ENCODE measurements at regions not wholly inside any gene's neighbourhood (a gene's known extent, or its start where the extent isn't known, plus 50 kb on each side); places are given as distances from the start of the nearest gene placed in this dataset.
"Not testable (repeated sequence)": the region's sequence is repeated elsewhere in the genome, so short reads cannot be mapped to it uniquely, and the experiment has no call there.

DNA sequence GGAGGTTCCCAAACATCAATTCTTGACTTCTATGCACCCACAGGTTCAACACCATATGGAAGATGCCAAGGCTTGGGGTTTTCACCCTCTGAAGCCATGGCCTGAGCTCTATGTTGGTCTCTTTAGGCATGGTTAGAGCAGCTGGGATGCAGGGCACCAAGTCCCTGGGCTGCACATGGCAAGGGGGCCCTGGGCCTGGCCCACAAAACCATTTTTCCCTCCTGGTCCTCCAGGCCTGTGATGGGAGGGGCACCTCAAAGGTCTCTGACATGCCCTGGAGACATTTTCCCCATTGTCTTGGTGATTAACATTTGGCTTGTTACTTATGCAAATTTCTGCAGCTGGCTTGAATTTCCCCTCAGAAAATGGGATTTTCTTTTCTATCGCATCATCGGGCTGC is 480.5 kb upstream of the IRAK1BP1 start:
- TF ChIP-seq, protein P1, sequence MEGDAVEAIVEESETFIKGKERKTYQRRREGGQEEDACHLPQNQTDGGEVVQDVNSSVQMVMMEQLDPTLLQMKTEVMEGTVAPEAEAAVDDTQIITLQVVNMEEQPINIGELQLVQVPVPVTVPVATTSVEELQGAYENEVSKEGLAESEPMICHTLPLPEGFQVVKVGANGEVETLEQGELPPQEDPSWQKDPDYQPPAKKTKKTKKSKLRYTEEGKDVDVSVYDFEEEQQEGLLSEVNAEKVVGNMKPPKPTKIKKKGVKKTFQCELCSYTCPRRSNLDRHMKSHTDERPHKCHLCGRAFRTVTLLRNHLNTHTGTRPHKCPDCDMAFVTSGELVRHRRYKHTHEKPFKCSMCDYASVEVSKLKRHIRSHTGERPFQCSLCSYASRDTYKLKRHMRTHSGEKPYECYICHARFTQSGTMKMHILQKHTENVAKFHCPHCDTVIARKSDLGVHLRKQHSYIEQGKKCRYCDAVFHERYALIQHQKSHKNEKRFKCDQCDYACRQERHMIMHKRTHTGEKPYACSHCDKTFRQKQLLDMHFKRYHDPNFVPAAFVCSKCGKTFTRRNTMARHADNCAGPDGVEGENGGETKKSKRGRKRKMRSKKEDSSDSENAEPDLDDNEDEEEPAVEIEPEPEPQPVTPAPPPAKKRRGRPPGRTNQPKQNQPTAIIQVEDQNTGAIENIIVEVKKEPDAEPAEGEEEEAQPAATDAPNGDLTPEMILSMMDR (IDR thresholded peaks at IDR 0.05): not testable (repeated sequence)
- TF ChIP-seq POLR2A (IDR thresholded peaks at IDR 0.05): not testable (repeated sequence)

Measured in breast epithelium (tissue), 3 donors.